B cell (primary cell): ENCODE measurements at regions not wholly inside any gene's neighbourhood (a gene's known extent, or its start where the extent isn't known, plus 50 kb on each side); places are given as distances from the start of the nearest gene placed in this dataset.

Experiments
- ATAC-seq: fragments of 200-7000 bp; cut with Tn5 transposase; one replicate; pipeline ENCODE4 v1.10.0; 2021; ENCODE audit warnings: low read depth, mild to moderate bottlenecking, moderate number of reproducible peaks, moderate library complexity
- CTCF ChIA-PET: fragments of 350-600 bp; sonication (Branson Sonifier 250); formaldehyde crosslinking; loops from one replicate; lab custom pipeline; 2021; ENCODE audit warnings: antibody characterized with exemption, inconsistent platforms; lab: Charles Lee
- POLR2A ChIA-PET: fragments of 350-600 bp; sonication (Branson Sonifier 250); formaldehyde crosslinking; loops from one replicate; lab custom pipeline; 2021; ENCODE audit warnings: antibody characterized with exemption; lab: Charles Lee
- DNase-seq: peaks from one replicate; pipeline ENCODE4 v3.0.0; 2013
- H2AFZ ChIP-seq: 2 replicates; pipeline ENCODE4 v1.6.1; 2012; ENCODE audit warnings: mild to moderate bottlenecking, low read depth, low read length; ENCODE audit not compliant: insufficient read depth, poor library complexity, severe bottlenecking
- H3K27ac ChIP-seq, 2 donors: 1 replicate in 1 of 2; 2 replicates in 1 of 2; pipeline ENCODE4 v1.5.1; 2012 to 2013; ENCODE audit warnings: low read length in 2 of 2, mild to moderate bottlenecking in 2 of 2, moderate library complexity in 1 of 2
- H3K27me3 ChIP-seq, 4 experiments: fragments of 200-600 bp in 1 of 4; sonication (generic) in 1 of 4; replicated peaks in 1 of 4; 1 replicate in 2 of 4; 2 replicates in 2 of 4; pipeline versions ENCODE4 v1.6.1 to v1.7.0; 2013 to 2016; ENCODE audit warnings: low read length in 3 of 4, mild to moderate bottlenecking in 2 of 4, mixed read lengths in 1 of 4, moderate library complexity in 1 of 4; ENCODE audit not compliant: insufficient read depth in 4 of 4, control insufficient read depth in 3 of 4; ENCODE audit errors: control extremely low read depth in 1 of 4
- H3K36me3 ChIP-seq, 2 experiments: replicated peaks in 1 of 2; 1 replicate in 1 of 2; 2 replicates in 1 of 2; pipeline versions ENCODE4 v1.6.1 to v1.7.1; 2013; ENCODE audit warnings: low read length in 1 of 2; ENCODE audit not compliant: insufficient read depth in 2 of 2, control insufficient read depth in 1 of 2; ENCODE audit errors: control extremely low read depth in 1 of 2, extremely low read depth in 1 of 2
- H3K4me1 ChIP-seq, 2 donors: fragments of 200-600 bp in 1 of 2; sonication (generic) in 1 of 2; 1 replicate in 1 of 2; 2 replicates in 1 of 2; pipeline versions ENCODE4 v1.5.1 to v1.6.1; 2013 to 2017; ENCODE audit warnings: low read length in 2 of 2; ENCODE audit not compliant: control insufficient read depth in 2 of 2, insufficient read depth in 2 of 2
- H3K4me2 ChIP-seq: replicated peaks from 2 replicates; pipeline ENCODE3; 2012; ENCODE audit warnings: mild to moderate bottlenecking, low read depth, low read length; ENCODE audit not compliant: poor library complexity, severe bottlenecking
- H3K4me3 ChIP-seq, 5 experiments: fragments of 200-600 bp in 1 of 5; sonication (generic) in 1 of 5; 1 replicate in 3 of 5; 2 replicates in 2 of 5; pipeline versions ENCODE4 v1.5.1 to v1.7.0; 2011 to 2016; ENCODE audit warnings: low read length in 4 of 5, mild to moderate bottlenecking in 4 of 5, low read depth in 2 of 5, control low read depth in 1 of 5, moderate library complexity in 1 of 5; ENCODE audit not compliant: insufficient read depth in 1 of 5; ENCODE audit errors: control extremely low read depth in 1 of 5, extremely low read depth in 1 of 5
- H3K79me2 ChIP-seq: fragments of 200-600 bp; sonication (generic); one replicate; pipeline ENCODE4 v1.6.0; 2016; ENCODE audit warnings: low read length; ENCODE audit not compliant: control insufficient read depth, insufficient read depth
- H3K9ac ChIP-seq: fragments of 200-600 bp; sonication (generic); 2 replicates; pipeline ENCODE4 v1.6.1; 2017; ENCODE audit warnings: mild to moderate bottlenecking, low read length, moderate library complexity
- H3K9me3 ChIP-seq, 3 donors: one replicate each; pipeline versions ENCODE4 v1.6.1 to v1.7.1; 2013; ENCODE audit warnings: low read length in 2 of 3; ENCODE audit not compliant: control insufficient read depth in 2 of 3, insufficient read depth in 1 of 3; ENCODE audit errors: control extremely low read depth in 1 of 3
- H4K20me1 ChIP-seq: 2 replicates; pipeline ENCODE4 v1.6.0; 2012; ENCODE audit warnings: mild to moderate bottlenecking, low read length; ENCODE audit not compliant: insufficient read depth, control insufficient read depth, poor library complexity, severe bottlenecking
- H3K27ac Mint-ChIP-seq: one replicate; pipeline ENCODE4 v1.8.0; 2021; ENCODE audit warnings: mixed read lengths
- H3K27me3 Mint-ChIP-seq: one replicate; pipeline ENCODE4 v1.8.0; 2021; ENCODE audit warnings: mixed read lengths
- H3K4me1 Mint-ChIP-seq: one replicate; pipeline ENCODE4 v1.8.0; 2021; ENCODE audit warnings: mixed read lengths
- H3K4me3 Mint-ChIP-seq: one replicate; pipeline ENCODE4 v1.8.0; 2021; ENCODE audit warnings: mixed read lengths
- H3K9me3 Mint-ChIP-seq: one replicate; pipeline ENCODE4 v1.8.0; 2022; ENCODE audit warnings: mixed read lengths; ENCODE audit not compliant: insufficient read depth
- EZH2 ChIP-seq: IDR thresholded peaks from 2 replicates; pipeline ENCODE4 v1.6.1; 2012; ENCODE audit warnings: borderline replicate concordance, low read depth, mild to moderate bottlenecking, moderate library complexity, low read length; ENCODE audit not compliant: insufficient read depth, poor library complexity, severe bottlenecking
- WGBS: methylation state at CpG from one replicate; pipeline ENCODE4 v1.1.5; 2013; ENCODE audit warnings: missing lambda C conversion rate; ENCODE audit not compliant: insufficient coverage; 5-methylcytosine and 5-hydroxymethylcytosine counted together
- intact Hi-C: fragments of 100-400 bp; cut with micrococcal nuclease; formaldehyde crosslinking; loops from one replicate; pipeline ENCODE4 v1.10.0; 2022
- TF ChIP-seq, protein P1 (sequence below): fragments of 200-600 bp; IDR thresholded peaks from one replicate; pipeline ENCODE4 v1.8.0; 2022; ENCODE audit warnings: antibody characterized with exemption, mild to moderate bottlenecking

DNA sequence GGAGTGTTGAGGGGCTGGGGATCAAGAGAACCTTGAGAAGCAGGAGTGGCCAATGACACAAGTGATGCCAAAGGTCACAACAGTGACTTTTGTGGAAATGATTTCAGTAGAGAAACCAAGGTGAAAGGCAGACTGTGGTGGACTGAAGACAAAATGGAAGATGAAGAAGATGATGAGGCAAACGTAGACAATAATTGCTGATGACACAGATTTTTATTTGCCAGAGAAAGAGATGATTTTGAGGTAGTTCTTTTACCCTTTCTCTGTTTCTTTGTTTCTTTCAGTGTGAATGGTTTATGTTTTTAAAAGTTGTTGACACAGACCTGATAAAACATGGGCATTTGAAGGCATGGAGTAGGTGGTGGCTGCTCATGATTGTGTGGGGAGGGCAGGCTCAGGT lies 121.0 kb upstream of the ARGLU1 start:
- CTCF ChIA-PET, result no interaction called here
- no peak for DNase-seq
- POLR2A ChIA-PET, result no interaction called here
- H3K4me3 ChIP-seq, result no peak overlapping the region
- no peaks in the 10 kb centered on the region for H3K4me1 ChIP-seq
- no peaks in the 10 kb centered on the region for H3K36me3 ChIP-seq
- H3K27ac ChIP-seq, result no peak overlapping the region
- ATAC-seq, result no peak
- Mint-ChIP-seq H3K27ac (no peak overlapping the region), H3K4me1 (no peaks in the 10 kb centered on the region), H3K27me3 (peaks cover 4% of the 10 kb centered on the region), H3K4me3 (no peak overlapping the region), H3K9me3 (no peaks in the 10 kb centered on the region)
- no peaks in the 10 kb centered on the region for H3K27me3 ChIP-seq
- H2AFZ ChIP-seq, result no peak overlapping the region
- no peak overlapping the region for H3K4me2 ChIP-seq
- no peak for TF ChIP-seq EZH2
- TF ChIP-seq, protein P1, sequence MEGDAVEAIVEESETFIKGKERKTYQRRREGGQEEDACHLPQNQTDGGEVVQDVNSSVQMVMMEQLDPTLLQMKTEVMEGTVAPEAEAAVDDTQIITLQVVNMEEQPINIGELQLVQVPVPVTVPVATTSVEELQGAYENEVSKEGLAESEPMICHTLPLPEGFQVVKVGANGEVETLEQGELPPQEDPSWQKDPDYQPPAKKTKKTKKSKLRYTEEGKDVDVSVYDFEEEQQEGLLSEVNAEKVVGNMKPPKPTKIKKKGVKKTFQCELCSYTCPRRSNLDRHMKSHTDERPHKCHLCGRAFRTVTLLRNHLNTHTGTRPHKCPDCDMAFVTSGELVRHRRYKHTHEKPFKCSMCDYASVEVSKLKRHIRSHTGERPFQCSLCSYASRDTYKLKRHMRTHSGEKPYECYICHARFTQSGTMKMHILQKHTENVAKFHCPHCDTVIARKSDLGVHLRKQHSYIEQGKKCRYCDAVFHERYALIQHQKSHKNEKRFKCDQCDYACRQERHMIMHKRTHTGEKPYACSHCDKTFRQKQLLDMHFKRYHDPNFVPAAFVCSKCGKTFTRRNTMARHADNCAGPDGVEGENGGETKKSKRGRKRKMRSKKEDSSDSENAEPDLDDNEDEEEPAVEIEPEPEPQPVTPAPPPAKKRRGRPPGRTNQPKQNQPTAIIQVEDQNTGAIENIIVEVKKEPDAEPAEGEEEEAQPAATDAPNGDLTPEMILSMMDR, result no peak
- no peaks in the 10 kb centered on the region for H4K20me1 ChIP-seq
- intact Hi-C loops, result no loop called here
- H3K79me2 ChIP-seq, result no peaks in the 10 kb centered on the region
- 86% methylated on average over 1 of the region's 1 CpG for WGBS
- no peak overlapping the region for H3K9ac ChIP-seq
- no peaks in the 10 kb centered on the region for H3K9me3 ChIP-seq

DNA sequence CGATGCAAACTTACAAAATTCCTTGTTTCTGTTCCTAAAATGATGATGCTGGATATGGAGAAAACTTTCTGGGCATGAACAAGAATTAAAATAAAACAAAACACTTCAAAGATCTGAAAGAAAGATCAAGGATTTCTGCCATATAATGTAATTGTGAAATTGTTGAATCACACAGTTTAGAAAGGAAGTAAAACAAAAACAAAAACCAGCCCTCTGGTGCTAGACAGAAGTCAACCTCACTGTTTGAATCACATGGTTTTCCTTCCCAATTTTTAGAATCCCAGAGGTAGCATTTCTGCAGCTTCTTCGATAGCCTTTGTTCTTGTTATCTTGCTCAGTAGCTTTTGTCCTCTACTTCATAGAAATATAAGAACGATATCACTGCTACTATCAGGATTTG lies 118.2 kb upstream of the ARGLU1 start:
- Histone ChIP-seq H3K4me1 (no peaks in the 10 kb centered on the region), H3K4me2 (no peak overlapping the region), H3K4me3 (no peak overlapping the region), H3K9me3 (no peaks in the 10 kb centered on the region), H2AFZ (no peak overlapping the region), H3K27ac (no peak overlapping the region), H3K9ac (no peak overlapping the region), H3K27me3 (no peaks in the 10 kb centered on the region), H3K79me2 (no peaks in the 10 kb centered on the region), H4K20me1 (no peaks in the 10 kb centered on the region), H3K36me3 (no peaks in the 10 kb centered on the region)
- DNase-seq (no peak), ATAC-seq (no peak)
- Mint-ChIP-seq H3K27me3 (peaks cover 8% of the 10 kb centered on the region), H3K27ac (no peak overlapping the region), H3K4me3 (no peak overlapping the region), H3K4me1 (peaks cover 9% of the 10 kb centered on the region), H3K9me3 (no peaks in the 10 kb centered on the region)
- no peak for TF ChIP-seq EZH2
- TF ChIP-seq, protein P1, result no peak
- intact Hi-C loops, result no loop called here
- POLR2A ChIA-PET, result no interaction called here
- CTCF ChIA-PET, result no interaction called here
- WGBS, result 100% methylated on average over 1 of the region's 3 CpGs
